ENCODE measurements at regions not wholly inside any gene's neighbourhood (a gene's known extent, or its start where the extent isn't known, plus 50 kb on each side); places are given as distances from the start of the nearest gene placed in this dataset.

DNA sequence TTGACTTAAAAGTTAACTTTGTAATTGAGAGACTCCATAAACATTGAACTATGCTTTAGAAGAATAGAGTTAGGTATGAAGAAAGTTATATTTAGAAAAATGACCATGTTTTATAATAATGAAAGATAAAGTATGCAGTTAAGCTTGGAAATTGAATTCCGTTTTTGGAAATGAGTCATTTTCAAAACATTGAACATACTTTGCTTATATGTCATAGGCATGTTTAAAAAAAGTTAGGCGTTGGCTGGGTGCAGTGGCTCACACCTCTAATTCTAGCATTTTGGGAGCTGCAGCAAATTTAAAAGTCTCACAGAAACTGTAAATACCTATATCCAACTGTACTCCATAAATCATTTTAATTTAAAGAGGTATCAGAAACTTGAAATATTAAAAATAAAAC lies 607.4 kb downstream of the CBLN2 start:
- peaks cover 30% of the 10 kb centered on the region for H3K9me3 Mint-ChIP-seq
- H3K27ac Mint-ChIP-seq, result no peak overlapping the region
- no peaks in the 10 kb centered on the region for H3K4me1 Mint-ChIP-seq
- peaks cover 4% of the 10 kb centered on the region; the same call in 1 of the 2 replicates for H3K36me3 Mint-ChIP-seq
- CTCF ChIA-PET, result no interaction called here
- H3K27me3 Mint-ChIP-seq (ENCODE audit: low read depth), result no peaks in the 10 kb centered on the region
- POLR2A ChIA-PET, result no interaction called here
- H3K4me3 Mint-ChIP-seq, result no peak overlapping the region
- ATAC-seq (no peak), DNase-seq (ENCODE audit: low spot score) (no peak)
- TF ChIP-seq MYBL2 (CRISPR knock-in tag; IDR thresholded peaks at IDR 0.05), result no peak
- TF ChIP-seq ATF1 (CRISPR knock-in tag; IDR thresholded peaks at IDR 0.05), result no peak
- TF ChIP-seq NR2C2 (CRISPR knock-in tag; IDR thresholded peaks at IDR 0.05), result no peak
- no peak for TF ChIP-seq SP1 (CRISPR knock-in tag; conservative IDR thresholded peaks at IDR 0.05)
- no peak for TF ChIP-seq USF1 (CRISPR knock-in tag; IDR thresholded peaks at IDR 0.05)
- TF ChIP-seq JUN (CRISPR knock-in tag; IDR thresholded peaks at IDR 0.05), result no peak
- TF ChIP-seq, protein P1, sequence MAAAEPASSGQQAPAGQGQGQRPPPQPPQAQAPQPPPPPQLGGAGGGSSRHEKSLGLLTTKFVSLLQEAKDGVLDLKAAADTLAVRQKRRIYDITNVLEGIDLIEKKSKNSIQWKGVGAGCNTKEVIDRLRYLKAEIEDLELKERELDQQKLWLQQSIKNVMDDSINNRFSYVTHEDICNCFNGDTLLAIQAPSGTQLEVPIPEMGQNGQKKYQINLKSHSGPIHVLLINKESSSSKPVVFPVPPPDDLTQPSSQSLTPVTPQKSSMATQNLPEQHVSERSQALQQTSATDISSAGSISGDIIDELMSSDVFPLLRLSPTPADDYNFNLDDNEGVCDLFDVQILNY (CRISPR knock-in tag; IDR thresholded peaks at IDR 0.05), result no peak

GRCh38 chr18:71919211-71919610 lies 624.9 kb downstream of the CBLN2 start:
- CTCF ChIA-PET, result no interaction called here
- H3K9me3 Mint-ChIP-seq, result peaks cover 72% of the 10 kb centered on the region

More at GRCh38 chr18:71919211-71919610, 624.9 kb downstream of the CBLN2 start:
- Mint-ChIP-seq H3K27ac (no peak overlapping the region), H3K4me3 (no peak overlapping the region), H3K4me1 (no peaks in the 10 kb centered on the region), H3K36me3 (peaks cover 39% of the 10 kb centered on the region), H3K27me3 (ENCODE audit: low read depth) (no peaks in the 10 kb centered on the region)
- ATAC-seq (no peak), DNase-seq (ENCODE audit: low spot score) (no peak)
- TF ChIP-seq AFF4 (CRISPR knock-in tag; IDR thresholded peaks at IDR 0.05; ENCODE audit: borderline replicate concordance), result no peak
- no peak for TF ChIP-seq IRF2 (CRISPR knock-in tag; IDR thresholded peaks at IDR 0.05; ENCODE audit: borderline replicate concordance, low read depth)
- no peak for TF ChIP-seq ARID4B (CRISPR knock-in tag; IDR thresholded peaks at IDR 0.05; ENCODE audit: borderline replicate concordance)
- POLR2A ChIA-PET, result no interaction called here
